SK-N-SH (cell line): ENCODE measurements at regions not wholly inside any gene's neighbourhood (a gene's known extent, or its start where the extent isn't known, plus 50 kb on each side); places are given as distances from the start of the nearest gene placed in this dataset.

Experiments used
- CTCF ChIA-PET: fragments of 300-600, 350-600 bp; formaldehyde crosslinking; extraction: SDS; loops from one replicate; lab custom pipeline; 2021; lab: Yijun Ruan, JAX
- POLR2A ChIA-PET: fragments of 350-600 bp; sonication (Branson Sonifier 250); formaldehyde crosslinking; extraction: SDS; loops from one replicate; lab custom pipeline; 2020; ENCODE audit warnings: antibody characterized with exemption, inconsistent platforms; lab: Yijun Ruan, JAX
- DNase-seq: peaks from one replicate; pipeline ENCODE4 v3.0.0; 2012
- H2AFZ ChIP-seq: fragments of 200-600 bp; sonication (generic); 2 replicates; pipeline ENCODE4 v1.8.1; 2016; ENCODE audit warnings: antibody characterized with exemption, mild to moderate bottlenecking, low read depth
- H3F3A ChIP-seq: fragments of 200-600 bp; sonication (generic); replicated peaks from 2 replicates; pipeline ENCODE3; 2016; ENCODE audit warnings: antibody characterized with exemption, mild to moderate bottlenecking; ENCODE audit not compliant: insufficient read depth
- H3K27ac ChIP-seq, 2 experiments: fragments of 200-500 bp in 1 of 2; fragments of 200-600 bp in 1 of 2; sonication (Bioruptor generic) in 1 of 2; sonication (generic), shearing (Covaris generic) in 1 of 2; 2 replicates each; pipeline versions ENCODE4 v1.5.1 to v1.6.1; 2014 to 2016; ENCODE audit warnings: low read depth in 2 of 2, inconsistent platforms in 1 of 2, low read length in 1 of 2, mild to moderate bottlenecking in 1 of 2, mixed read lengths in 1 of 2
- H3K27me3 ChIP-seq: fragments of 200-600 bp; sonication (generic), shearing (Covaris generic); 2 replicates; pipeline ENCODE4 v1.6.1; 2016; ENCODE audit warnings: mixed run types; ENCODE audit not compliant: insufficient read depth
- H3K36me3 ChIP-seq, 2 experiments: fragments of 200-500 bp in 1 of 2; fragments of 200-600 bp in 1 of 2; sonication (Bioruptor generic) in 1 of 2; sonication (generic) in 1 of 2; replicated peaks in 1 of 2; 2 replicates each; pipeline versions ENCODE3 to v1.5.1; 2014 to 2016; ENCODE audit warnings: low read length in 1 of 2, mild to moderate bottlenecking in 1 of 2; ENCODE audit not compliant: insufficient read depth in 2 of 2, control insufficient read depth in 1 of 2
- H3K4me1 ChIP-seq, 2 experiments: fragments of 200-500 bp in 1 of 2; fragments of 200-600 bp in 1 of 2; sonication (Bioruptor generic) in 1 of 2; sonication (generic), shearing (Covaris generic) in 1 of 2; 2 replicates each; pipeline versions ENCODE4 v1.5.1 to v1.6.1; 2014 to 2016; ENCODE audit warnings: low read depth in 1 of 2, low read length in 1 of 2, mixed run types in 1 of 2; ENCODE audit not compliant: insufficient read depth in 2 of 2, control insufficient read depth in 1 of 2
- H3K4me2 ChIP-seq: fragments of 200-600 bp; sonication (generic), shearing (Covaris generic); 2 replicates; pipeline ENCODE4 v1.6.1; 2017; ENCODE audit warnings: mixed run types
- H3K4me3 ChIP-seq, 2 experiments: fragments of 200-500 bp in 1 of 2; fragments of 200-600 bp in 1 of 2; sonication (Bioruptor generic) in 1 of 2; sonication (generic), shearing (Covaris generic) in 1 of 2; 2 replicates each; pipeline versions ENCODE4 v1.5.1 to v1.8.1; 2014 to 2016; ENCODE audit warnings: low read depth in 2 of 2, inconsistent platforms in 1 of 2, low read length in 1 of 2, mild to moderate bottlenecking in 1 of 2, mixed read lengths in 1 of 2, moderate library complexity in 1 of 2
- H3K79me2 ChIP-seq: fragments of 200-600 bp; sonication (generic); 2 replicates; pipeline ENCODE4 v1.8.1; 2017; ENCODE audit warnings: mild to moderate bottlenecking; ENCODE audit not compliant: insufficient read depth
- H3K9ac ChIP-seq: fragments of 200-600 bp; sonication (generic); 2 replicates; pipeline ENCODE4 v1.6.1; 2017; ENCODE audit warnings: mixed run types
- H3K9me2 ChIP-seq: fragments of 200-600 bp; sonication (generic); 2 replicates; pipeline ENCODE4 v1.6.1; 2017; ENCODE audit warnings: mixed run types
- H3K9me3 ChIP-seq: fragments of 200-600 bp; sonication (generic); 2 replicates; pipeline ENCODE4 v1.6.1; 2017; ENCODE audit warnings: mixed run types, mild to moderate bottlenecking, moderate library complexity
- H4K20me1 ChIP-seq: fragments of 200-600 bp; sonication (generic); 2 replicates; pipeline ENCODE4 v1.6.1; 2017; ENCODE audit warnings: mild to moderate bottlenecking, mixed run types; ENCODE audit not compliant: insufficient read depth
- CHD2 ChIP-seq: fragments of 150-350 bp; IDR thresholded peaks from 2 replicates; pipeline ENCODE4 v1.6.1; 2018; ENCODE audit warnings: low read length; ENCODE audit not compliant: partially characterized antibody
- ELF1 ChIP-seq: IDR thresholded peaks from 2 replicates; pipeline ENCODE4 v1.4.0; 2012
- EP300 ChIP-seq, 2 experiments: IDR thresholded peaks; 2 replicates each; pipeline versions ENCODE4 v1.4.0 to v1.6.1; 2012; ENCODE audit warnings: borderline replicate concordance in 1 of 2, low read depth in 1 of 2, low read length in 1 of 2
- FOXJ3 ChIP-seq: sonication (generic); formaldehyde crosslinking; IDR thresholded peaks from 2 replicates; pipeline ENCODE4 v1.5.1; 2020; ENCODE audit warnings: mild to moderate bottlenecking, missing genetic modification reagents
- GABPA ChIP-seq: IDR thresholded peaks from 2 replicates; pipeline ENCODE4 v1.4.0; 2012; ENCODE audit warnings: low read depth, mild to moderate bottlenecking
- GATA2 ChIP-seq: sonication (generic); formaldehyde crosslinking; IDR thresholded peaks from 2 replicates; pipeline ENCODE4 v1.5.0; 2020; ENCODE audit warnings: mild to moderate bottlenecking, missing genetic modification reagents
- IRF3 ChIP-seq: fragments of 150-350 bp; IDR thresholded peaks from 2 replicates; pipeline ENCODE4 v1.6.1; 2016; ENCODE audit warnings: mild to moderate bottlenecking, low read depth, low read length
- MEF2A ChIP-seq: IDR thresholded peaks from 2 replicates; pipeline ENCODE4 v1.4.0; 2012; ENCODE audit warnings: low read depth, borderline replicate concordance
- MXI1 ChIP-seq: IDR thresholded peaks from 2 replicates; pipeline ENCODE4 v1.6.1; 2012; ENCODE audit warnings: mild to moderate bottlenecking, low read depth, low read length, improper control_type of control experiment
- NRF1 ChIP-seq: IDR thresholded peaks from 2 replicates; pipeline ENCODE4 v1.6.1; 2012; ENCODE audit warnings: low read depth, mild to moderate bottlenecking, low read length
- PBX3 ChIP-seq: IDR thresholded peaks from 2 replicates; pipeline ENCODE4; 2012
- RAD21 ChIP-seq: IDR thresholded peaks from 2 replicates; pipeline ENCODE4 v1.6.1; 2012; ENCODE audit warnings: mild to moderate bottlenecking, low read length
- RXRA ChIP-seq: IDR thresholded peaks from 2 replicates; pipeline ENCODE4 v1.4.0; 2012; ENCODE audit warnings: low read depth, mild to moderate bottlenecking, borderline replicate concordance
- SMC3 ChIP-seq: IDR thresholded peaks from 2 replicates; pipeline ENCODE4 v1.6.1; 2012; ENCODE audit warnings: low read depth, low read length, improper control_type of control experiment
- TAF1 ChIP-seq: IDR thresholded peaks from 2 replicates; pipeline ENCODE4 v1.6.1; 2012; ENCODE audit warnings: low read depth, mild to moderate bottlenecking, low read length, moderate library complexity, borderline replicate concordance
- TCF12 ChIP-seq: IDR thresholded peaks from 2 replicates; pipeline ENCODE4 v1.4.0; 2012
- YY1 ChIP-seq: IDR thresholded peaks from 2 replicates; pipeline ENCODE4 v1.4.0; 2012; ENCODE audit warnings: low read depth, mild to moderate bottlenecking
- WGBS: methylation state at CpG from one replicate; pipeline ENCODE4 v1.1.6; 2017; ENCODE audit warnings: low lambda C conversion rate; 5-methylcytosine and 5-hydroxymethylcytosine counted together
- TF ChIP-seq, protein P1 (sequence below): IDR thresholded peaks from 2 replicates; pipeline ENCODE4 v1.4.0; 2012; ENCODE audit warnings: low read depth, borderline replicate concordance
- TF ChIP-seq, protein P2 (sequence below): IDR thresholded peaks from 2 replicates; pipeline ENCODE4 v1.4.0; 2012; ENCODE audit warnings: low read depth, borderline replicate concordance
- TF ChIP-seq, protein P3 (sequence below): fragments of 150-350 bp; IDR thresholded peaks from 2 replicates; pipeline ENCODE4 v1.6.1; 2017; ENCODE audit warnings: antibody characterized with exemption, low read length, low read depth, borderline replicate concordance

DNA sequence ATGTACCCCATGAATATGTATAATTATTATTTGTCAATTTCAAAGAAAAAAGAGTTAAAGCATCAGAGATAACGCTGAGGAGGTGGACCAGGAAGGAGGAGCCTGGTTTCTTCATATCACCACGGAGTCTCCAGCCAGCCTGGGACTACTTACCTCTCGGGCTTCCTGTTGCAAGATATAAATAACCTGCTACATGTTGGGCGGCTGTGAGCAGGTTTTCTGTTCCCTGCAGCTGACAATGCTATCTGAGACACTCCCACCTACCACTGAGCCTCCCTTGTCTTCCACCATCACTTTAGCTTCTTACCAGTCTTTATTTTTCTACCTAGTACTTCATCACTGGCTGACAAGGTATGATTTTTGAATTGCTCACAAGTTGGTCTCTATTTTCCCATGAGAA lies 102.7 kb upstream of the CPEB4 start:
- Histone ChIP-seq H3F3A (no peaks in the 10 kb centered on the region), H3K27ac (no peak overlapping the region), H3K79me2 (no peaks in the 10 kb centered on the region), H3K36me3 (no peaks in the 10 kb centered on the region), H3K27me3 (no peaks in the 10 kb centered on the region), H4K20me1 (no peaks in the 10 kb centered on the region), H3K9ac (no peak overlapping the region), H3K4me3 (no peak overlapping the region), H2AFZ (no peak overlapping the region), H3K4me1 (peaks cover 6 to 9% of the 10 kb centered on the region in 2 experiments; a peak in 3 of 4 replicates), H3K9me2 (no peaks in the 10 kb centered on the region), H3K4me2 (no peak overlapping the region), H3K9me3 (no peaks in the 10 kb centered on the region)
- TF ChIP-seq YY1 (no peak), NRF1 (no peak), SMC3 (no peak)
- 61% methylated on average over 4 of the region's 4 CpGs for WGBS
- ChIA-PET POLR2A (no interaction called here), CTCF (no interaction called here)
- no peak for DNase-seq

DNA sequence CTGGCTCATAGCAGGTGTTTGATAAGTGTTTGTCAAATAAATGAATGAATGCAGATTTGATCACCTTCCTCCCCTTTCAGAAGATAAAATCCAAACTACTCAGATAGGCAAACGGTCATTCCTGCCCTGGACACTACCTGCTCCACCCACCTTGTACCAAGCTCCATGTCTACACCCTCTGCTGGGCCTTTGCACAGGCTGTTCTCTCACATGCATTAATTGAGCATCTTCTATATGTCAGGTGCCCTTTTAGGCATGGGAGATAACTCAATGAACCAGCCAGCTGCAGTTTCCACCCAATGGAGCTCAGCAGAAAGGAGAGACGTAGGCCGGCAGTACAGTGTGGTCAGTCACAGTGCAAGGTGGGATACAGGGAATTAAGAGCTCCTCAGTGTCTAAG lies 102.3 kb upstream of the CPEB4 start:
- no peak overlapping the region for H2AFZ ChIP-seq
- no peaks in the 10 kb centered on the region for H3F3A ChIP-seq
- H3K9ac ChIP-seq: no peak overlapping the region
- no peaks in the 10 kb centered on the region for H3K36me3 ChIP-seq
- no peaks in the 10 kb centered on the region for H3K9me3 ChIP-seq
- ChIA-PET POLR2A (interaction anchor here (0.6 kb wide), 1 partner anchor 19 kb away, joined by 3 read pairs; no protein-coding TSS in a partner anchor), CTCF (interaction anchor here (0.9 kb wide), 1 partner anchor 140 kb away, joined by 3 read pairs; no protein-coding TSS in a partner anchor)
- WGBS: 47% methylated on average over 1 of the region's 3 CpGs
- no peaks in the 10 kb centered on the region for H3K9me2 ChIP-seq
- H3K4me3 ChIP-seq: no peak overlapping the region
- no peaks in the 10 kb centered on the region for H3K79me2 ChIP-seq
- peaks cover 6 to 9% of the 10 kb centered on the region in 2 experiments; a peak in 3 of 4 replicates for H3K4me1 ChIP-seq
- H3K4me2 ChIP-seq: no peak overlapping the region
- TF ChIP-seq CHD2: no peak
- no peak for TF ChIP-seq EP300 (IDR thresholded peaks at IDR 0.05; ENCODE audit: borderline replicate concordance in 1 of 2, low read depth in 1 of 2, low read length in 1 of 2)
- TF ChIP-seq GATA2 (CRISPR knock-in tag): no peak
- TF ChIP-seq RAD21: no peak
- TF ChIP-seq, protein P1, sequence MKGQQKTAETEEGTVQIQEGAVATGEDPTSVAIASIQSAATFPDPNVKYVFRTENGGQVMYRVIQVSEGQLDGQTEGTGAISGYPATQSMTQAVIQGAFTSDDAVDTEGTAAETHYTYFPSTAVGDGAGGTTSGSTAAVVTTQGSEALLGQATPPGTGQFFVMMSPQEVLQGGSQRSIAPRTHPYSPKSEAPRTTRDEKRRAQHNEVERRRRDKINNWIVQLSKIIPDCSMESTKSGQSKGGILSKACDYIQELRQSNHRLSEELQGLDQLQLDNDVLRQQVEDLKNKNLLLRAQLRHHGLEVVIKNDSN: no peak
- TF ChIP-seq FOXJ3 (CRISPR knock-in tag): no peak
- no peak for TF ChIP-seq SMC3
- no peak for TF ChIP-seq MXI1
- TF ChIP-seq NRF1: no peak
- no peak for TF ChIP-seq YY1
- TF ChIP-seq, protein P2, sequence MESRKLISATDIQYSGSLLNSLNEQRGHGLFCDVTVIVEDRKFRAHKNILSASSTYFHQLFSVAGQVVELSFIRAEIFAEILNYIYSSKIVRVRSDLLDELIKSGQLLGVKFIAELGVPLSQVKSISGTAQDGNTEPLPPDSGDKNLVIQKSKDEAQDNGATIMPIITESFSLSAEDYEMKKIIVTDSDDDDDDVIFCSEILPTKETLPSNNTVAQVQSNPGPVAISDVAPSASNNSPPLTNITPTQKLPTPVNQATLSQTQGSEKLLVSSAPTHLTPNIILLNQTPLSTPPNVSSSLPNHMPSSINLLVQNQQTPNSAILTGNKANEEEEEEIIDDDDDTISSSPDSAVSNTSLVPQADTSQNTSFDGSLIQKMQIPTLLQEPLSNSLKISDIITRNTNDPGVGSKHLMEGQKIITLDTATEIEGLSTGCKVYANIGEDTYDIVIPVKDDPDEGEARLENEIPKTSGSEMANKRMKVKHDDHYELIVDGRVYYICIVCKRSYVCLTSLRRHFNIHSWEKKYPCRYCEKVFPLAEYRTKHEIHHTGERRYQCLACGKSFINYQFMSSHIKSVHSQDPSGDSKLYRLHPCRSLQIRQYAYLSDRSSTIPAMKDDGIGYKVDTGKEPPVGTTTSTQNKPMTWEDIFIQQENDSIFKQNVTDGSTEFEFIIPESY: no peak
- TF ChIP-seq RXRA: no peak
- no peak for TF ChIP-seq PBX3
- TF ChIP-seq TCF12: no peak
- TF ChIP-seq, protein P3, sequence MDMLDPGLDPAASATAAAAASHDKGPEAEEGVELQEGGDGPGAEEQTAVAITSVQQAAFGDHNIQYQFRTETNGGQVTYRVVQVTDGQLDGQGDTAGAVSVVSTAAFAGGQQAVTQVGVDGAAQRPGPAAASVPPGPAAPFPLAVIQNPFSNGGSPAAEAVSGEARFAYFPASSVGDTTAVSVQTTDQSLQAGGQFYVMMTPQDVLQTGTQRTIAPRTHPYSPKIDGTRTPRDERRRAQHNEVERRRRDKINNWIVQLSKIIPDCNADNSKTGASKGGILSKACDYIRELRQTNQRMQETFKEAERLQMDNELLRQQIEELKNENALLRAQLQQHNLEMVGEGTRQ: no peak
- TF ChIP-seq TAF1: no peak
- no peak for TF ChIP-seq MEF2A
- TF ChIP-seq GABPA: no peak
- TF ChIP-seq IRF3: no peak
- no peak for TF ChIP-seq ELF1
- H3K27ac ChIP-seq: no peak overlapping the region
- H3K27me3 ChIP-seq: no peaks in the 10 kb centered on the region
- DNase-seq: no peak
- no peaks in the 10 kb centered on the region for H4K20me1 ChIP-seq
